ENCODE measurements at regions not wholly inside any gene's neighbourhood (a gene's known extent, or its start where the extent isn't known, plus 50 kb on each side); places are given as distances from the start of the nearest gene placed in this dataset.
"Not testable (repeated sequence)": the region's sequence is repeated elsewhere in the genome, so short reads cannot be mapped to it uniquely, and the experiment has no call there.

DNA sequence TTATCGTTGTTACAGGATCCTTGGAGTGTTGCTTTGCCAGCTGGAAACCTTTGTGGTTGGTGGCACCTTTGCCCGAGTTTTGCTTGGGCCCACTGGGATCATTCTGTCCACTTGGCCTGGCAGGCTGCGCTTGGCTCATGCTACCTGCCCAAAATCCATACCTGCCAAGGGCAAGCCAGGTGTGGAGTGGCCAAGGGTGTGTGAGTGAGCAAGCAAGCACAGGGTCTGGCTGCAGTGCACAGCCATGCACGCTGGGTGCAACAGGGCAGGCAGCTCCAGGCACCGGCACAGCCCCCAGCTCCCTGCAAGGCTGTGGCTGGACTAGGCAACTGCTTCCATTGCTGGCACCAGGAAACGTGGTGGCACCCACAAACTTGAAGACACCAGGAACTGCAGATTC, 421.8 kb downstream of the ARL4A start:
- Histone ChIP-seq H4K20me1 (ENCODE audit: low read depth, low read length) (no peaks in the 10 kb centered on the region), H3K4me2 (ENCODE audit: low read depth, low read length, poor library complexity, severe bottlenecking) (no peak overlapping the region), H3K9ac (ENCODE audit: low read length) (no peak overlapping the region), H3K27me3 (ENCODE audit: low read length) (no peaks in the 10 kb centered on the region), H2AFZ (ENCODE audit: low read depth, low read length, severe bottlenecking) (no peak overlapping the region), H3K9me2 (replicated peaks; ENCODE audit: insufficient read depth, low read length) (no peaks in the 10 kb centered on the region), H3K9me3 (ENCODE audit: insufficient read depth, low read length) (0 out of 2 replicates have a peak, but pooled peaks cover 7% of the 10 kb centered on the region), H3K27ac (ENCODE audit: low read depth, low read length) (no peak overlapping the region), H3K79me2 (ENCODE audit: insufficient read depth, low read length) (no peaks in the 10 kb centered on the region), H3K36me3 (ENCODE audit: low read length) (no peaks in the 10 kb centered on the region), H3K4me3 (ENCODE audit: insufficient read depth, low read length, poor library complexity, severe bottlenecking) (no peak overlapping the region), H3F3A (ENCODE audit: insufficient read depth) (no peaks in the 10 kb centered on the region)
- no peak for TF ChIP-seq EZH2phosphoT487 (conservative IDR thresholded peaks at IDR 0.05; ENCODE audit: low read length)
- TF ChIP-seq, protein P1, sequence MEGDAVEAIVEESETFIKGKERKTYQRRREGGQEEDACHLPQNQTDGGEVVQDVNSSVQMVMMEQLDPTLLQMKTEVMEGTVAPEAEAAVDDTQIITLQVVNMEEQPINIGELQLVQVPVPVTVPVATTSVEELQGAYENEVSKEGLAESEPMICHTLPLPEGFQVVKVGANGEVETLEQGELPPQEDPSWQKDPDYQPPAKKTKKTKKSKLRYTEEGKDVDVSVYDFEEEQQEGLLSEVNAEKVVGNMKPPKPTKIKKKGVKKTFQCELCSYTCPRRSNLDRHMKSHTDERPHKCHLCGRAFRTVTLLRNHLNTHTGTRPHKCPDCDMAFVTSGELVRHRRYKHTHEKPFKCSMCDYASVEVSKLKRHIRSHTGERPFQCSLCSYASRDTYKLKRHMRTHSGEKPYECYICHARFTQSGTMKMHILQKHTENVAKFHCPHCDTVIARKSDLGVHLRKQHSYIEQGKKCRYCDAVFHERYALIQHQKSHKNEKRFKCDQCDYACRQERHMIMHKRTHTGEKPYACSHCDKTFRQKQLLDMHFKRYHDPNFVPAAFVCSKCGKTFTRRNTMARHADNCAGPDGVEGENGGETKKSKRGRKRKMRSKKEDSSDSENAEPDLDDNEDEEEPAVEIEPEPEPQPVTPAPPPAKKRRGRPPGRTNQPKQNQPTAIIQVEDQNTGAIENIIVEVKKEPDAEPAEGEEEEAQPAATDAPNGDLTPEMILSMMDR (IDR thresholded peaks at IDR 0.05; ENCODE audit: insufficient read depth, low read length, poor library complexity, severe bottlenecking): no peak

DNA sequence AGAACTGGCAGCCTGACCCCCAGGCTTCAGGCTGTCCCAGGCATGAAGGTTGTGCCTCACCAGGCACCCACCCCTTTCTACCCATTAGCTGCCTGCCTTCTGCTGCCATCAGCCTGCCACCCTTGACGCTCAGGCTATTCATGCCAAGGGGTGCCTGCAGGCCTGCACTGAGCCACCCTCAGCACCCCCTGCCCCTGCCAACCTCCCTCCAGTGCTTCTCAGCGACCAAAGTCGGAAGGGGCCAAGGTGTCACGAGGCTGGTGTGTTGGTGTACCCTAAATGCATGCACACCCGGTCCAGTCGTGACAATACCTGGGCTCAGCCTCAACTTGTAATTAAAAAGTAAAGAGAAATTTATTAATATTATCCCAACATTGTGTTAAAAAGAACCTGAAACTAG, 422.7 kb downstream of the ARL4A start:
- Histone ChIP-seq H3K4me2 (ENCODE audit: low read depth, low read length, poor library complexity, severe bottlenecking) (no peak overlapping the region), H3K9me3 (ENCODE audit: insufficient read depth, low read length) (0 out of 2 replicates have a peak, but pooled peaks cover 7% of the 10 kb centered on the region), H3K4me3 (ENCODE audit: insufficient read depth, low read length, poor library complexity, severe bottlenecking) (no peak overlapping the region), H2AFZ (ENCODE audit: low read depth, low read length, severe bottlenecking) (no peak overlapping the region), H3F3A (ENCODE audit: insufficient read depth) (no peaks in the 10 kb centered on the region), H3K79me2 (ENCODE audit: insufficient read depth, low read length) (no peaks in the 10 kb centered on the region), H3K27ac (ENCODE audit: low read depth, low read length) (no peak overlapping the region), H3K36me3 (ENCODE audit: low read length) (no peaks in the 10 kb centered on the region), H3K9me2 (replicated peaks; ENCODE audit: insufficient read depth, low read length) (no peaks in the 10 kb centered on the region), H3K9ac (ENCODE audit: low read length) (no peak overlapping the region), H3K27me3 (ENCODE audit: low read length) (no peaks in the 10 kb centered on the region), H4K20me1 (ENCODE audit: low read depth, low read length) (no peaks in the 10 kb centered on the region)
- TF ChIP-seq, protein P1 (IDR thresholded peaks at IDR 0.05; ENCODE audit: insufficient read depth, low read length, poor library complexity, severe bottlenecking): no peak
- no peak for TF ChIP-seq EZH2phosphoT487 (conservative IDR thresholded peaks at IDR 0.05; ENCODE audit: low read length)

DNA sequence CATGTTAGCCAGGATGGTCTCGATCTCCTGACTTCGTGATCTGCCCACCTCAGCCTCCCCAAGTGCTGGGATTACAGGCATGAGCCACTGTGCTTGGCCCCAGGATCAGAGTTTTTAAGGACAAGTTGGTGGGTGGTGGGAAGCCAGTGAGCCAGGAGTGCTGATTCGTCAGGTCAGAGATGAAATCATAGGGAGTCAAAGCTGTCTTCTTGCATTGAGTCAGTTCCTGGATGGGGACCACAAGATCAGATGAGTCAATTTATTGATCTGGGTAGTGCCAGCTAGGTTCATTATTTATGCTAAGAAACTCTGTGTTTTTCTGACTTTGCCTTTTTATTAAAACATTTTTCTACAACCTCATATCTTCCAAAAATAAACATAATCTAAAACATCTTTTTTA, 423.8 kb downstream of the ARL4A start:
- Histone ChIP-seq H3K9me2 (replicated peaks; ENCODE audit: insufficient read depth, low read length) (no peaks in the 10 kb centered on the region), H3K9me3 (ENCODE audit: insufficient read depth, low read length) (0 out of 2 replicates have a peak, but pooled peaks cover 7% of the 10 kb centered on the region), H3K4me2 (ENCODE audit: low read depth, low read length, poor library complexity, severe bottlenecking) (no peak overlapping the region), H3K27me3 (ENCODE audit: low read length) (no peaks in the 10 kb centered on the region), H3K36me3 (ENCODE audit: low read length) (no peaks in the 10 kb centered on the region), H3K27ac (ENCODE audit: low read depth, low read length) (no peak overlapping the region), H3K9ac (ENCODE audit: low read length) (no peak overlapping the region), H3F3A (ENCODE audit: insufficient read depth) (no peaks in the 10 kb centered on the region), H2AFZ (ENCODE audit: low read depth, low read length, severe bottlenecking) (no peak overlapping the region), H3K4me3 (ENCODE audit: insufficient read depth, low read length, poor library complexity, severe bottlenecking) (no peak overlapping the region), H3K79me2 (ENCODE audit: insufficient read depth, low read length) (no peaks in the 10 kb centered on the region), H4K20me1 (ENCODE audit: low read depth, low read length) (no peaks in the 10 kb centered on the region)
- no peak for TF ChIP-seq EZH2phosphoT487 (conservative IDR thresholded peaks at IDR 0.05; ENCODE audit: low read length)
- TF ChIP-seq, protein P1 (IDR thresholded peaks at IDR 0.05; ENCODE audit: insufficient read depth, low read length, poor library complexity, severe bottlenecking): no peak

DNA sequence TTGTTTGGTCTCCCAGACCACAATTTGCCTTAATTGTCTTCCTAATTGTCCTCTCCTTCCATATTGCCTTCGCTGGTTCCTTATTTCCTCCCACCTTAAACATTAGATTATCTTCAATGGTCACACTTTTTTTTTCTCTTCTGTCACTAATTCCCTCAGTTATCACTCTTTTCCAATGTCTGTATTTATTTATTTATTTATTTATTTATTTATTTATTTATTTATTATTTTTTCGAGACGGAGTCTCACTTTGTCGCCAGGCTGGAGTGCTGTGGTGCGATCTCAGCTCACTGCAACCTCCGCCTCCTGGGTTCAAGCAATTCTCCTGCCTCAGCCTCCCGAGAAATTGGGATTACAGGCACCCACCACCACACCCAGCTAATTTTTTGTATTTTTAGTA, 426.8 kb downstream of the ARL4A start:
- H2AFZ ChIP-seq (ENCODE audit: low read depth, low read length, severe bottlenecking); H3K27me3 ChIP-seq (ENCODE audit: low read length); H3F3A ChIP-seq (ENCODE audit: insufficient read depth); H3K4me3 ChIP-seq (ENCODE audit: insufficient read depth, low read length, poor library complexity, severe bottlenecking); H4K20me1 ChIP-seq (ENCODE audit: low read depth, low read length); H3K36me3 ChIP-seq (ENCODE audit: low read length); H3K9me3 ChIP-seq (ENCODE audit: insufficient read depth, low read length); H3K9me2 ChIP-seq (replicated peaks; ENCODE audit: insufficient read depth, low read length); H3K79me2 ChIP-seq (ENCODE audit: insufficient read depth, low read length); H3K9ac ChIP-seq (ENCODE audit: low read length); H3K27ac ChIP-seq (ENCODE audit: low read depth, low read length); H3K4me2 ChIP-seq (ENCODE audit: low read depth, low read length, poor library complexity, severe bottlenecking): not testable (repeated sequence)

Data from SU-DHL-6 (cell line).